ENCODE measurements at regions not wholly inside any gene's neighbourhood (a gene's known extent, or its start where the extent isn't known, plus 50 kb on each side); places are given as distances from the start of the nearest gene placed in this dataset.

GRCh38 chr13:80123945-80124344 is 217.0 kb downstream of the SPRY2 start (continued):
- TF ChIP-seq ARID4B (CRISPR knock-in tag; IDR thresholded peaks at IDR 0.05; ENCODE audit: borderline replicate concordance) = no peak
- no peak for TF ChIP-seq KAT7 (CRISPR knock-in tag; IDR thresholded peaks at IDR 0.05; ENCODE audit: borderline replicate concordance)
- TF ChIP-seq ZBTB43 (CRISPR knock-in tag; IDR thresholded peaks at IDR 0.05) = no peak
- TF ChIP-seq JAZF1 (CRISPR knock-in tag; IDR thresholded peaks at IDR 0.05) = no peak
- no peak for TF ChIP-seq USF2 (CRISPR knock-in tag; IDR thresholded peaks at IDR 0.05)
- TF ChIP-seq AFF4 (CRISPR knock-in tag; IDR thresholded peaks at IDR 0.05; ENCODE audit: borderline replicate concordance) = no peak

GRCh38 chr13:80121038-80121437 is 219.9 kb downstream of the SPRY2 start:
- no peak overlapping the region for H3K4me3 Mint-ChIP-seq
- H3K4me1 Mint-ChIP-seq = peaks cover 25% of the 10 kb centered on the region
- CTCF ChIA-PET = no interaction called here

GRCh38 chr13:80118506-80118905 is 222.4 kb downstream of the SPRY2 start:
- no peaks in the 10 kb centered on the region; the same call in 1 of the 2 replicates for H3K27me3 Mint-ChIP-seq (ENCODE audit: low read depth)
- no peaks in the 10 kb centered on the region for H3K36me3 Mint-ChIP-seq
- peaks cover 16% of the 10 kb centered on the region for H3K4me1 Mint-ChIP-seq
- ChIA-PET CTCF (interaction anchor here (0.6 kb wide), 1 partner anchor 10 kb away, joined by 3 read pairs; no protein-coding TSS in a partner anchor), POLR2A (no interaction called here)
- ATAC-seq = no peak
- TF ChIP-seq ZBTB43 (CRISPR knock-in tag; IDR thresholded peaks at IDR 0.05) (no peak), MYBL2 (CRISPR knock-in tag; IDR thresholded peaks at IDR 0.05) (no peak), ZNF416 (CRISPR knock-in tag; IDR thresholded peaks at IDR 0.05) (no peak), ZNF121 (CRISPR knock-in tag; IDR thresholded peaks at IDR 0.05) (no peak), SP1 (CRISPR knock-in tag; conservative IDR thresholded peaks at IDR 0.05) (no peak), ZSCAN18 (CRISPR knock-in tag; IDR thresholded peaks at IDR 0.05) (no peak), SOX15 (CRISPR knock-in tag; IDR thresholded peaks at IDR 0.05) (no peak)
- H3K4me3 Mint-ChIP-seq = no peak overlapping the region
- H3K9me3 Mint-ChIP-seq = no peaks in the 10 kb centered on the region
- DNase-seq (ENCODE audit: low spot score) = no peak
- H3K27ac Mint-ChIP-seq = no peak overlapping the region

More at GRCh38 chr13:80121038-80121437, 219.9 kb downstream of the SPRY2 start:
- Mint-ChIP-seq H3K36me3 (no peaks in the 10 kb centered on the region), H3K9me3 (no peaks in the 10 kb centered on the region), H3K27me3 (ENCODE audit: low read depth) (no peaks in the 10 kb centered on the region), H3K27ac (no peak overlapping the region; the same call in 1 of the 2 replicates)
- DNase-seq (ENCODE audit: low spot score) (no peak), ATAC-seq (no peak)
- TF ChIP-seq ZNF671 (CRISPR knock-in tag; IDR thresholded peaks at IDR 0.05) = no peak
- TF ChIP-seq NR3C1 (CRISPR knock-in tag; conservative IDR thresholded peaks at IDR 0.05; ENCODE audit: low read depth) = no peak
- TF ChIP-seq ZBTB21 (CRISPR knock-in tag; IDR thresholded peaks at IDR 0.05; ENCODE audit: borderline replicate concordance) = no peak
- no peak for TF ChIP-seq NFE2L1 (CRISPR knock-in tag; IDR thresholded peaks at IDR 0.05)
- no peak for TF ChIP-seq SOX15 (CRISPR knock-in tag; IDR thresholded peaks at IDR 0.05)
- POLR2A ChIA-PET = no interaction called here
